ENCODE measurements at regions not wholly inside any gene's neighbourhood (a gene's known extent, or its start where the extent isn't known, plus 50 kb on each side); places are given as distances from the start of the nearest gene placed in this dataset.

GRCh38 chr11:71170624-71171423 is 81.6 kb downstream of the SHANK2 start:
- H3K4me1 ChIP-seq (replicated peaks in 1 of 2; ENCODE audit: control insufficient read depth in 2 of 2, insufficient read depth in 2 of 2, low read length in 2 of 2): no peaks in the 10 kb centered on the region; a peak in 1 of 5 replicates
- no peak overlapping the region for H3K9ac ChIP-seq (ENCODE audit: insufficient read depth in 1 of 2, low read depth in 2 of 2, low read length in 2 of 2)
- no peak overlapping the region for H2AFZ ChIP-seq (ENCODE audit: low read depth, low read length)
- H3K79me2 ChIP-seq (ENCODE audit: control insufficient read depth, insufficient read depth, low read length): no peaks in the 10 kb centered on the region
- intact Hi-C loops (cut with micrococcal nuclease) (no loop called here), in situ Hi-C loops (cut with MboI) (no loop called here)
- ATAC-seq (no peak), DNase-seq (ENCODE audit: extremely low read depth in 1 of 4, low spot score in 3 of 4) (no peak), FAIRE-seq (no peak)
- H4K20me1 ChIP-seq (replicated peaks; ENCODE audit: control insufficient read depth, insufficient read depth, low read length): no peaks in the 10 kb centered on the region
- H3K27ac ChIP-seq (ENCODE audit: extremely low read depth, low read depth, low read length): no peak overlapping the region
- H3K4me2 ChIP-seq (ENCODE audit: insufficient read depth, low read length): no peak overlapping the region
- H3K36me3 ChIP-seq (ENCODE audit: control insufficient read depth, insufficient read depth, low read length): no peaks in the 10 kb centered on the region
- no peak overlapping the region for H3K4me3 ChIP-seq
- H3K27me3 ChIP-seq (ENCODE audit: control insufficient read depth in 2 of 2, insufficient read depth in 2 of 2, low read length in 2 of 2): peaks cover 4 to 23% of the 10 kb centered on the region in 2 experiments; a peak in 4 of 5 replicates
- CTCF ChIA-PET (ENCODE audit: low intra/inter-chr PET ratio): no interaction called here
- POLR2A ChIA-PET: interaction anchor here (0.6 kb wide), 1 partner anchor 19 kb away, joined by 3 read pairs; no protein-coding TSS in a partner anchor
- peaks cover 2% of the 10 kb centered on the region for H3K9me1 ChIP-seq (ENCODE audit: control insufficient read depth, insufficient read depth, low read length)
- under 1% methylated on average over 31 of the region's 31 CpGs for WGBS (ENCODE audit: insufficient coverage, low coverage, missing lambda C conversion rate)
- no peak for TF ChIP-seq CHCHD3 (CRISPR knock-in tag; IDR thresholded peaks at IDR 0.05)
- no peak for TF ChIP-seq PHB (CRISPR knock-in tag; IDR thresholded peaks at IDR 0.05)
- no peak for TF ChIP-seq TEAD2 (tag; IDR thresholded peaks at IDR 0.05)
- TF ChIP-seq U2AF2 (optimal IDR thresholded peaks at IDR 0.05; ENCODE audit: low read depth, low read length): no peak
- TF ChIP-seq ZNF740 (CRISPR knock-in tag; IDR thresholded peaks at IDR 0.05): no peak
- no peak for TF ChIP-seq ZNF740 (tag; IDR thresholded peaks at IDR 0.05)
- no peak for TF ChIP-seq CC2D1A (IDR thresholded peaks at IDR 0.05)
- TF ChIP-seq, protein P1, sequence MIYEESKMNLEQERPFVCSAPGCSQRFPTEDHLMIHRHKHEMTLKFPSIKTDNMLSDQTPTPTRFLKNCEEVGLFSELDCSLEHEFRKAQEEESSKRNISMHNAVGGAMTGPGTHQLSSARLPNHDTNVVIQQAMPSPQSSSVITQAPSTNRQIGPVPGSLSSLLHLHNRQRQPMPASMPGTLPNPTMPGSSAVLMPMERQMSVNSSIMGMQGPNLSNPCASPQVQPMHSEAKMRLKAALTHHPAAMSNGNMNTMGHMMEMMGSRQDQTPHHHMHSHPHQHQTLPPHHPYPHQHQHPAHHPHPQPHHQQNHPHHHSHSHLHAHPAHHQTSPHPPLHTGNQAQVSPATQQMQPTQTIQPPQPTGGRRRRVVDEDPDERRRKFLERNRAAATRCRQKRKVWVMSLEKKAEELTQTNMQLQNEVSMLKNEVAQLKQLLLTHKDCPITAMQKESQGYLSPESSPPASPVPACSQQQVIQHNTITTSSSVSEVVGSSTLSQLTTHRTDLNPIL (CRISPR knock-in tag; IDR thresholded peaks at IDR 0.05): no peak
- no peak for TF ChIP-seq CTCF (IDR thresholded peaks at IDR 0.05 in 2 of 3, conservative IDR thresholded peaks at IDR 0.05 in 1 of 3; ENCODE audit: insufficient read depth in 2 of 3, low read depth in 1 of 3, low read length in 3 of 3)
- TF ChIP-seq ZNF507 (tag; conservative IDR thresholded peaks at IDR 0.05): no peak
- TF ChIP-seq, protein P2, sequence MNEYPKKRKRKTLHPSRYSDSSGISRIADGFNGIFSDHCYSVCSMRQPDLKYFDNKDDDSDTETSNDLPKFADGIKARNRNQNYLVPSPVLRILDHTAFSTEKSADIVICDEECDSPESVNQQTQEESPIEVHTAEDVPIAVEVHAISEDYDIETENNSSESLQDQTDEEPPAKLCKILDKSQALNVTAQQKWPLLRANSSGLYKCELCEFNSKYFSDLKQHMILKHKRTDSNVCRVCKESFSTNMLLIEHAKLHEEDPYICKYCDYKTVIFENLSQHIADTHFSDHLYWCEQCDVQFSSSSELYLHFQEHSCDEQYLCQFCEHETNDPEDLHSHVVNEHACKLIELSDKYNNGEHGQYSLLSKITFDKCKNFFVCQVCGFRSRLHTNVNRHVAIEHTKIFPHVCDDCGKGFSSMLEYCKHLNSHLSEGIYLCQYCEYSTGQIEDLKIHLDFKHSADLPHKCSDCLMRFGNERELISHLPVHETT (CRISPR knock-in tag; conservative IDR thresholded peaks at IDR 0.05 in 1 of 2, IDR thresholded peaks at IDR 0.05 in 1 of 2): no peak
- TF ChIP-seq RFX1 (IDR thresholded peaks at IDR 0.05): no peak
- no peaks in the 10 kb centered on the region; the same call in 1 of the 2 replicates for H3K9me3 ChIP-seq (replicated peaks; ENCODE audit: control insufficient read depth, insufficient read depth, low read depth, low read length)
- no TSS peak for BruUV-seq (replicated peaks)
